ENCODE measurements at regions not wholly inside any gene's neighbourhood (a gene's known extent, or its start where the extent isn't known, plus 50 kb on each side); places are given as distances from the start of the nearest gene placed in this dataset.
"Not testable (repeated sequence)": the region's sequence is repeated elsewhere in the genome, so short reads cannot be mapped to it uniquely, and the experiment has no call there.

DNA sequence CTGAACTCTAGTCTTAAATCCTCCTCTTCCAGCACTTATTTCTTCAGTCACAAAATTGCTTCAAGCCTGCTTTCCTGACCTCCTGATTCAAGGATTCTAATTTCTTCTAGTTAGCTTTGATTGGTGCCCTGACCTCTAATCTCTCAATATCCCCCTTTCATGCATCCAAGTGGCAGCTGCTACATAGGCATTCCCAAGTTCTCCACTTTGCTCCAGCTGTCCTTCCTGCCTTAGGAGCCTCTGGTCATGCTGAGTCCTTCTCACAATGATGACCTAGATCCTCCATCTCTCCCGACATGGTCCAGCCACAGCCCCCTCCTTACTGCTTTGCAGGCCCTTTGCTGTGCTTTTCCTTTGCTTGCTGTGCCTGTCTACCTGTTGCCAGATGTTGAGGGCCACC is 347.8 kb upstream of the C2CD4B start:
- DNase-seq, result no peak

DNA sequence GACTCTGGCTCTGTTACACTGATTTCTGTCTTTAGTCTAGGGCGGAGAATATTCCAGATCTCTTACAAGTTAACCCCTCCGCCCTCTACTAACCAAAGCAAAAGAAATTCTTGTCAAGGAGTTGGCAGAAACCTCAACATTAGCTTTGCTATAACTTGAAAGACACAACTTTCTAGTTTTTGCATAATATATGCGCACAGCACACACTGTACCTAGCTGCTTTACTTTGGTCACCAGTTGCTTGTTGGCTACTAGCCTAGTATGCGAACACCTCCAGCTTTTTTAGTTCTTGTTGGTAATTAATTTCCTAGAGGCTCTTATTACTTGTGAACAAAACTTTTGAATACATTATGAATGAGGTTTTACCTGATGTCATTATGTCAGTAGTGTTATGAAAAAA is 348.8 kb upstream of the C2CD4B start:
- no peak for DNase-seq

DNA sequence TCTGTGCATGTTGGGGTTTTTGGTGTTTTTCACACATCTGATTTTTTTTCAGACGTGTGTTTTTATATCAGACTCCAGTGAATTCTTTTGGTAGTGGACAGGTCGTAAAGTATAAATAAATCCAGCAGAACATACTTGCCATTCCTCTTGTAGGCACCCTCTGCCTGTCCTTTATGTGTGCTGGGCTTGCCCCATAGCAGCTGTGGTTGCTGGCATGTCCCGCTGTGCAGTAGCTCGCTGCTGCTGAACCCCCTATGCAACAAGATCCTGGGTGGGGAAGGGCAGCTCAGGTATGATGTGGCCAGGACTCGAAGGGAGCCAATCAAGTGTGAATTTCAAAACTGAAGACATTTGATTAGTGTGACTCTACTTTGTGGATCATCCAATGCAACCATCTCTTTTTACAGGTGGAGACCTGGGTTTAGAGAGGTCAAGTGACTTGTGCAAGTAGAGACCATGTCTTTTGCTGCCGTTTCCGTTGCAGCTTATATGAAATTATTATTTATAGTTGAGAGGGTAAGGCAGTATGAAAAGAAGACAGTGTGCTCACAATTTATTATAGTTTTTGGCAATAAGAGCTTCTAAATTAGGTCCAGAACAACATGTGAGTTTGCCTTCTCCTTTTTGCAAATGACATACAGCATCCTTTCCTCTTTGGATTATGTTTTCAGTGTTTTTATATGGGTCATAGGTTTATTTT is 350.8 kb upstream of the C2CD4B start:
- no peak for DNase-seq

DNA sequence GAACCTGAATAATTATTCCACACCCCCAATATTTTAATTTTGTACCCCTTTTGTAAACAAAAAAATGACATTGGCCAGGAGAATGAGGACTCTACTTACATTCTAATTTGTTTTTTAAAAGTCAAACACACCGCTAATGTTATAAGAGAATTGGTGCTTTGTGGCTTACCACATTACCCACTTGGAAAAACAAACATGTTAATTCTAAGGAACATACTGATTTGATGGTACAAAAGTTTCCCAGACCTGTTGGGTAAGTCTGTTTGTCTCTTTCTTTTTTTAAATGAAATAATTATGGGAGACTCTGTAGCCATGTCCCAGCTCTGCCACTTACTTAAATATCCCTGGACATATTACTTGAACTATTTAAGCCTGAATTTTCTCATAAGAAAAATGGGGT is 352.5 kb upstream of the C2CD4B start:
- no peak for DNase-seq

DNA sequence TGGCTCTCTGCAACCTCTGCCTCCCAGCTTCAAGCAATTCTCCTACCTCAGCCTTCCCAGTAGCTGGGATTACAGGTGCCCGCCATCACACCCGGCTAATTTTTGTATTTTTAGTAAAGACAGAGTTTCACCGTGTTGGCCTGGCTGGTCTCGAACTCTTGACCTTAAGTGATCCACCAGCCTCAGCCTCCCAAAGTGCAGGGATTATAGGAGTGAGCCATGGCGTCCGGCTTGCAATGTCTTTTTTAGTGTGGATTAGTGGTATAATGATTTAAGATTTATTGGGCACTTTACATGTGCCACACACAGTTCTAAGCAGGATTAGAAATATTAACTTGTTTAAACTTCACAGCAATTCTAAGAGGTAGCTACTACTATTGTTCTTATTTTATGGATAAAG is 353.6 kb upstream of the C2CD4B start:
- DNase-seq, result not testable (repeated sequence)

DNA sequence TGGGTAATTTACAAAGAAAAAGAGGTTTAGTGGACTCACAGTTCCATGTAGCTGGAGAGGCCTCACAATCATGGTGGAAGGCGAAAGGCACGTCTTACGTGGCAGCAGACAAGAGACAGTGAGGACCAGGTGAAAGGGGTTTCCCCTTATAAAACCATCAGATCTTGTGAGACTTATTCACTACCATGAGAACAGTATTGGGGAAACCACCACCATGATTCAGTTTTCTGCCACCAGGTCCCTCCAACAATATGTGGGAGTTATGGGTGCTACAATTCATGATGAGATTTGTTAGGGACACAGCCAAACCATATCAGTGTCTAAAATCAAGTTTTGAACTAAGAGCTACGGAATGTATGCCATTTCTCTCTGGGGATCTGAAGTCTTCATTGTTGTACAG is 354.8 kb upstream of the C2CD4B start:
- no peak for DNase-seq

DNA sequence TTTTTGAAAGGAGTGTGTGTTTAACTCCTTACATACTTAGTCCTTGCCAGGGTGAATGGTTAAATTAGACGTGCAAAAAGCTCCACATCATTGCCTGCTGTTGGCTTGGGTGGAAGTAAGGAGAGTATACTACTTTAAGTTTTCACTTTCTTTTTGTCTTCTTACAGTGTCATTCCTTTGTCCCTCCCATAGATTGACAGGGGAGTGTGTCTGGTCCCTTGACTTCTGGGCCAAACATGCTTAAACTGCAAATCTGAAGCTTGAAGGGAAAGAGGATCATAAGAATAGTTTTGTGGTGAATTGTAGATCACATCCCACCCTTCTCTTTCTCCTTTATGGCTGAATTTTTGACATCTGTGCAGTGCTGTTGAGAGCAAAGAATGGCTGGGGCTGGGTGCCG is 355.8 kb upstream of the C2CD4B start:
- DNase-seq, result no peak

DNA sequence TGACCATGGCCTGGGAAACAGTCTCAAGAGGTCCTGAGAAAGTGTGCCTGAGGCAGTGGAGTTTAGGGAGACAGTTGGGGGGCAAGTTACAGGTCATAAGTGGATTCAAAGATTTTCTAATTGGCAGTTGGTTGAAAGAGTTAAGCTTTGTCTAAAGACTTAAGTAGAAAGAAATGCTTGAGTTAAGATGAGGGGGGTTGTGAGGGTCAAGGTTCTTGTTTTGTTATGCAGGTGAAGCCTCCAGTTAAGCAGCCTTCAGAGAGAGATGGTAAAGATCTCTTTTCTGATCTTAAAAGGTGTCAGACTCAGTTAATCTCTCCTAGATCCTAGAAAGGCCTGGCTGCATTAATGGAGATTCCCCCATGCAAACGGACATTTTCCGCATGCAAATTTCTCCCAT is 356.3 kb upstream of the C2CD4B start:
- DNase-seq, result no peak

DNA sequence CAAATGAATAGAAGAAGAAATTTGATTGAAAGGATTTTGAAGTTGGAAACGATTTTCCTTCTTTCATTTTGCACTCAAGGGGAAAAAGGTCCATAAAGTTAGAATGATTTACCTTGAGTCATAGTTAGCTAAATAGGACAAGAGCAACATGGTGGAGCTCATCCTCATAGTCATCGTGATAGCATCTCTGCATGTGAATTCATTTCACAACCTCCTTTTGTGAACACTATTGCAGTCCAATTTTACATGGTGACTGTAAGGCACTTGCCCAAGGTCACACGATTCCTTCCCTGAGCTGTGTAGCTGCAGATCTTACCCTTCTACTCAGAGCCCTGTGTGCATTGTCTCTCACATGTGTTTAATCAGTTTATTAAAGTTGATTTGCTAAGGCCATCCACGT is 359.8 kb upstream of the C2CD4B start:
- DNase-seq, result no peak

DNA sequence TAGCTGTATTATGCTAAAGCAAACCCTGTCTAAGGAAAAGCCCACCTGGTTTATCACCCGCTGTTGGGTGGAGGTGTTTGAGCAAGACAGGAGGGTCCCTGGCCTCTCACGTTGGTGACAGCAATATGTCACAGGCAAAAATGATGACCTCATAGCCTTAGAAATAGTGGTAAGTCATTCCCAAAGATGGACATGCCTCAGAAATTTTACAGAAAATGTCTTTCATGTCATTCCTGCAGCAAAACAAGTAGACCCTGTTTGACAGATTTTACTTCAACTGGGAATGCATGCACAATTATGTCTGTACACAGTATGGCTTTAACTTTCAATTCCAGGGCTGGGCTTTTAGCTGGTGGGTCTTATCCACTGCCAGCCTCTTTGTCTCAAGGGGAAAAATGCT is 362.3 kb upstream of the C2CD4B start:
- DNase-seq, result no peak

DNA sequence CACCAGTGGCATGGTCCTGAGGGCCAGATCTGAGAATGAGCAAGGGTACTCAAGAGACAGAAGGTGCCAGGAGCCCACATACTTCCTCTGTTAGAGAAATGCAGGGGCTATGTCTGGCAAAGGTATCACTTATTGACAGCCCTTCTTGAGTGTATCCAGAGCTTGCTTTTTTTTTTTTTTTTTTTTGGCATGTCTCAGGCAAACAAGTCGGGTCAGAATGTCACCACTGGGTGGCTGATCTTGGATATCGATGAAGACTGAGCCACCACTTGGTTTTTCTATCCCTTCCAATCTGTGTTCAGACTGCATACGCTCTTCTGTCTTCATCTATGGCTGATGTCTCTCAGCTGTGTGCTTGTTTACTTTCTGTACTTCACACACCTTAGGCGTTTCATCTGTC is 363.4 kb upstream of the C2CD4B start:
- DNase-seq, result no peak

DNA sequence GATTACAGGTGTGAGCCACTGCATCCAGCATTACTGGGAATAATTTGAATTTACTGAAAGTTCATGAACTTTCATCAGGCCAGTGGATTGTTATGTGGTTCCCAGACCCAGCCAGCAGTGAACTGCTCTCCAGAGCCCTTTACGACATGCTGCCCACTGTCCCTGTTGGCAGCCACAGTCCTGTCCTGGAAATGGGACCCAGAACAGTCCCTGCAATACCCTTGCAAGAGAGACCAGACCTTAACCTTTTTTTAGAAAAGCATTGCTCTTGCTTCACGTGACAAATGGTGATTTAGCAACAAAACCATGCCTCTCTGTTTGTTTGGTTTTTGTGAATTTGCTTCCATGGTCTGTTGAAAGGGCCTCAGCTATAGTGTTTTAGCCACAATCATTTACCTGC is 367.3 kb upstream of the C2CD4B start:
- no peak for DNase-seq

DNA sequence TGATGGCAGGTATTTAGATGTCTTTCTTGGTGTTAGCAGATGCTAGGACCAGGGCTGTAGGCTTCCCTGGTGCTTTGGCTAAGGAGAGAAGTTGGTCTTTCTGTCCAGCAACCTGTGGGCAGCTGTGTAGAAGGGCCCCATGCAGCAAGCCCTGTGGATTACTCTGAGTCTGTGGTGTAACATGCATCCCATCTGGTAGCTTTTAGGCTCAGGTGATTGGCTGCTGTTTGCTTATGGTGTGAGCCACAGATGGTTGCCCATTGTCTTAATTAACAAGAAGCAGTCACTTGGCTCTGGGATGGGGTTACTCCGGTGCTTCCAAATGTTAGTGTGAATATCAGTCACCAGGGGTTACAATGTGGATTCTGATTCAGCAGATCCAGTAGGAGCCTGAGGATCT is 368.6 kb upstream of the C2CD4B start:
- DNase-seq, result no peak

DNA sequence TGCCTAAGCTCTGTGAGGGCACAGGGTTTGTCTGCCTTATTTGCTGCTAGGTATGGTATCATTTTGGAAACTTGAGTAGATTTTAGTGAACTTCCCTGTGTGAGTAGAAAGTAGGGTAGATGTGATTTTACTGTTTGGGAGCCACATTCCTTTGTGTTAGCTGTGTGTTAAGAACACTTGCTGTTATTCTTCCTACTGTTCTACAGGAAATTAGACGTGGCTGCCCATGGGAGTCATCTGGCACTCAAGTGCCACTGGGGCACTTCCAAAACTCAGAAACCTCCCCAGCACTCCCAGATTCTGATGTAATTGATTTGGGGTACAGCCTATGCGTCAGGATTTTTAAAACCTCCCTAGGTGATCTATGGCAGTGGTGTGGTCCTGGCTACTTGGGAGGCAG is 369.9 kb upstream of the C2CD4B start:
- DNase-seq, result no peak

DNA sequence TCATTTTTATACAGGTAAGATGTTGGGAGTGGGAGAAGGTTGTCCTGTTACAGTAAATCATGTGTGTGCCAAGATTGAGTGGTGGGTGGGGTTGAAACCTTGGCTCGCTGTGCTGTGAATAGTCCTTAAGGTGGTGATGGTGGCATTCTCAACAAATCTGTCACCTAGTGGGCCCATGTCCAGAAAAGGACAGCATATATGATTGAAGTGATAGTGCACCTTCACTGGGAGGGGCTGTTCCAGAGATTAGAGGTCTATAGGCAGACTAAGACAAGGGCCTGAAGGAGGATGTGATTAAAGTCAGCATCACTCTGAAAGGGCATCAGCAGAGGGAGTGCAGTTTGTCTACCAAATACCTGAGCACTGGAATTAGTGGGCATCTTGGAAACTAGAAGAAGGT is 374.2 kb upstream of the C2CD4B start:
- DNase-seq, result no peak

DNA sequence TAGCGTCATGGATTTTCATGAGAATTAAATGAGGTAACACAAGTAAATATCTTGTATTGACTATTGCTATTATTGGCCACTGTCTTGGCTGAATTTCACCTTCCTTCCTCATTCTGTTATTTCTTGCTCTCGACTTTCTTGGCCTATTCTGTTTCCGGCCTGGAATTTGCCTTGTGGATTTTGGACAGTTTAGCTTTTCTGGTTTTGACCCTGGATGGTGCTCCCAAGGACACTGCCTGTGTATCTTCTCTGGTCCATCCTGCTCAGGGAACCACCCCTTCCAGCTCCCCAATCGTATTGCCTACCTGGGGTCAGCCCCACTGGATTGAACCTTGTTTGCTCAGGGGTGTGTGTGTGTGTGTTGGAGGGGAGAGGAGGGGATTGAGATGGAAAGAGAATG is 376.2 kb upstream of the C2CD4B start:
- DNase-seq, result no peak

DNA sequence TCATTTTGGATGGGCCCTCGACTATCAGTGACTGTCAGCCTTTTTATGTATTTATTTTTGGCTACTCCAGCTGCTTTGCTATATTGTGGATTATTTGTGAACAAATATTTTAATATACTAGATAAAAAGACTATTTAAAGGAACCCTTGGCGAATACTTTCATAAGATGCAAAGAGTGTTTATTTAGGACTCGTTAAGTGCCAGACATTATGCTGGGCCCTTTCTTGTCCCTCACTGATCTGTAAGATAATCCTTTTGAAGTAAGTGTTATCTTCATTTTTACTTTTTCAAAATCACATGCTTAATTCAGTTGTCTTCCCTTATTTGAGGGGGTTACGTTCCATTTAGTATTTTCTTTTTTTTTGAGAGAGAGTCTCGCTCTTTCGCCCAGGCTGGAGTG is 376.8 kb upstream of the C2CD4B start:
- DNase-seq, result no peak

DNA sequence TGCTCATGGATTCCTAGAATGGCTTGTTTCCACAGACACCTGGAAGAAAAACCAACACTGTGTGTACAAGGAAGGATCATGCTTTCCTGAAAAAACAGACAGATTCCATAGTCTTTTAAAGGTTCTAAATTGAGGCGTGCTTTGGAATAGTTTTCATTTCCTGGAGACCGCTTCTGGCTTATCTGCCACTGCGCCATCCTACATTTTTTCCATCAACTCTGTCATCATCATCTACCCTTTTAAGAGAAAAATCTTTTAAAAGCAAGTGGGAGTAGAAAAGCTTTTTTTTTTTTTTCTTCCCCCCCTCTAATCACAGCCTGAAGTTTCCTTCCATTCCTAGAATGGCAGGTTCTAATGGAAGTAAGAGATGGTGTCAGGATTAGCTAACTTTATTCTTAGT is 379.4 kb upstream of the C2CD4B start:
- DNase-seq, result no peak

DNA sequence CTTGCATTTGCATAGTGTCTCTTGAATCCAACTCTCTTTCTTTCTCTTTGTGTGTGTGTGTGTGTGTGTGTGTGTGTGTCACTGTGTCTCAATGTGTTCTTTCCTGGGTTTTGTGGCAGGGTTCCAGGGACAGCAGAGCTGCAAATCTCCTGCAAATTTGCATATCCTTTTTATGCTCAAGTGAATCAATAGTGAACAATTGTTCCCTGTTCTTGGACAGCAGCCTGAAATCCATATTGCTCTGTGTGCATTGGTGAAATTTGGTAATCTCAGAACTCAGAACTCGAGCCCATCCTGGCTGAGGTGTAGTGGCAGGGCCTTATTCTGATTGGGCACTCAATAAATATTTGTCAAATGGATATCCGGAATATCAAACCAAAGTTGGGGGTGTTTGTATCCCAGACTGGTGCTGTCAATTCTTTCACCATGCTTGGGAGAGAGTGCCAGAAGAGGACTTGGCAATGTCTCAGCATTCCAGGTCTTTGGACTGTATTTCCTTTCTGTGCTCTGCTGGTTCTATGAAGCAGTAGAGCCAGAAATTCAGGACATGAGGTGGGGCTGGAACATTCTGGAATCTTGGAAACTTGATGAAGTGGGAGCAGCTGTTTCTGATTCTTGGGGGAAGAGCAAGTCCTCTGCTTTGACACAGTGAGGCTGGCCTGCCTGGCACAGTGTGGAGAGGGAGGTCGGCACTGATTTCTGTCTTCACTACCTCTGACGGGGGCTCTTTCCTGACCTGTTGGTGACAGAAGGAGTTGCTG is 380.6 kb upstream of the C2CD4B start:
- DNase-seq, result no peak

DNA sequence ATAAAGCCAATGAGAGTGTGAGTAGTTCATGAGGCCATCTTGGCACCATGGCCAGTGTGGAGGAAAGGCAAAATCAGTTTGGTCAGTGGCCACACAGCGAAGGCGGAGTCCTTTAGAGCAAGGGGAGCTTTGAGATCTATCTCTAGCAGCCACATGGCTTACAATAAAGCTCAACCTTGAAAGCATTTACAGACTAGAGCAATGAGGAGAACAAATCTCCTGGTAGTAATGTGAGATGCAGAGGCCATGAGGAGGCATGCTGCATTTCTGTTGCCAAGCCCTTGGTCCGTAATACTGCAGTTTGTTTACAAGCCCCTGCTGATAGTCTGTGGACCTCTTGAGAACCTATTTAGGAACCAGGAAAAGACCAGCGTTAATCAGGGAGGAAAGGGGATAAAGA is 381.5 kb upstream of the C2CD4B start:
- DNase-seq, result no peak

DNA sequence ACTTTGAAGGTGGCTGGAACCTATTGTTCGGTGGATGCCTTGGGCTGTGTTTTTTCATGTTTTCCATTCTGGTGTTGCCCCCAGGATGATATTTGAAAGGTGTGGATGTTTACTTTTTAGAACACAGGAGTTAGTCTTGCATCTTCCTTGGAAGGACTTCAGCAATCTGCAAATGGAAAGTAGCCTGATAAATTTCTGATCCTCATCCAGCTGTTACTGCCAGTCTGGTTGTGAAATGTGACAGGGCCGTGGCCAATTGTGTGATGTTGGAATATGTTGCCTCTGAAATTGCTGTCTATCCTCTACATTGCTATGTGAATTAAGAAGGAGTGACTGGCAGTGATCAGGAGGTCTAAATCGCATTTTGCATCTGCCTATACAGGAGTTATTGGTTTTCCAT is 382.5 kb upstream of the C2CD4B start:
- no peak for DNase-seq

DNA sequence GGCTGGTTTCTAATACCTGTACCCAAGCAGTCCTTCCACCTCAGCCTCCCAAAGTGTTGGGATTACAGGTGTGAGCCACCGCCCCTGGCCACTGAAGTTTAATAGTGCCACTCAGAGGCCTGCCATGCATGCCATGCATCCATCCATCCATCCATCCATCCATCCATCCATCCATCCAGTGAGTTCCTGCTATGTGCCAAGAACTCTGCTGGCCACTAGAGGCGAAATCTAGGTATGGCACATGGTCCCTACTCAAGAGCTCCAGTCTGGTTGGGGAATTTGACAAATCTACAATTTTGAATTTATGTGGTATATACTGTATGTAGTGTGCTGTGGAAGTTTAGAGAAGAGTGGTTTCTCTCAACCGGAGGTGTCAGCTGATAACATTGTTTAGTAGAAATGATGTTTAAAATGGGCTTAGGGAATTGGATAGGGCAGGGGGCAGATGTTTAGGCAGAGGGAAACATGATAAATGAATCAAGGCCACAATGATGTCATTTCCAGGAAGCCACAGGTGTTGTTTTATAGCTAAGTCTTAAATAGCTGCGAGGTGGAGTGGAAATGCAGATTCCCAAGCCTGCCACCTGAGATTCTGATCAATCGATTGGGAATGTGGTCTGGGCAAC is 384.4 kb upstream of the C2CD4B start:
- peak; percentile 52 for DNase-seq

DNA sequence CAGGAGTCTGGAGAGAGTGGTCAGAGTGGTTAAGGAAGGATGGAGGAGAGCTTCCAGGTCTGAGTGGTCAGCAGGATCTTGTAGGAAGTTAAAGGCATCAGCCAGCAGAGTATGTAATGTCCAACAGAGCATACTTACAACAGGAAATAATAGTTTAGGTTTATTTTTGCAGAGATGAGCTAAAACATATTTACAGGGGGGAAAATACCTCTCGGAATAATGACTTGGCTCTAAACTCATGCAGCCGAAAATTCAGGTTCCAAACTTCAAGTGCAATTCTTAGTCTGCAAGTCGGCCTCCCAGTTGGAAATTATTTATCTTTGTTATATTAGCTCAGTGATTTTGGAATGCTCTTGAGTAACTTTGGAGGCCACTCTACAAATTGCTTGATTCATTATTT is 385.0 kb upstream of the C2CD4B start:
- DNase-seq, result no peak

DNA sequence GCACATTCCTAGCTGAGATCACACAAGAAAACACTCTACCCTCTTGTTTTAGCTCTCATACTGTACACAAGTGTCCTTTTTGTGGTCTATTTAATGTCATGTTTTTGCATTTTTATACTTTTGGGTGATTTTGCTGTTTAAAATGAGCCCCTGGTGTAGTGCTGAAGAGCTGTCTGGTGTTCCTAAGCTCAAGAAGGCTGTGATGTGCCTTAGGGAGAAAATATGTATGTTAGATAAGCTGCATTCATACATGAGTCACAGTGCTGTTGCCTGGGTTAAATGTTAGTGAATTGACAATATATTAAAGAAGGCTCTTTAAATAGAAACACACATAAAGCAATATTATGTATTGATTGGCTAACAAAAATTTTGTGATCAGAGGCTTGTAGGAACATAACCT is 387.4 kb upstream of the C2CD4B start:
- no peak for DNase-seq

All from OCI-M1 (cell line).